Ascending aorta (tissue), 2 donors: ENCODE measurements at regions not wholly inside any gene's neighbourhood (a gene's known extent, or its start where the extent isn't known, plus 50 kb on each side); places are given as distances from the start of the nearest gene placed in this dataset.

Experiments used
- DNase-seq, 2 donors: peaks; one replicate each; pipeline ENCODE4 v3.0.0-alpha.2; 2019; ENCODE audit warnings: low spot score in 2 of 2
- H3K27ac ChIP-seq, 2 donors: fragments of 200-600 bp; sonication (generic); one replicate each; pipeline ENCODE4 v1.5.1; 2016 to 2017; ENCODE audit warnings: mild to moderate bottlenecking in 1 of 2
- H3K27me3 ChIP-seq: fragments of 200-600 bp; sonication (generic); one replicate; pipeline ENCODE4 v1.5.1; 2017
- H3K36me3 ChIP-seq, 2 donors: fragments of 200-600 bp; sonication (generic); one replicate each; pipeline ENCODE4 v1.5.1; 2016
- H3K4me1 ChIP-seq, 2 donors: fragments of 200-600 bp; sonication (generic); one replicate each; pipeline ENCODE4 v1.5.1; 2016 to 2017; ENCODE audit warnings: mild to moderate bottlenecking in 1 of 2
- H3K4me3 ChIP-seq, 2 donors: fragments of 200-600 bp; sonication (generic); one replicate each; pipeline ENCODE4 v1.5.1; 2016 to 2017; ENCODE audit warnings: mild to moderate bottlenecking in 1 of 2
- H3K9me3 ChIP-seq, 2 donors: fragments of 200-600 bp; sonication (generic); one replicate each; pipeline ENCODE4 v1.5.1; 2016
- intact Hi-C: fragments of 100-400 bp; cut with DNase I; formaldehyde crosslinking; loops from one replicate; pipeline ENCODE4 v1.15.1; 2023
- TF ChIP-seq, protein P1 (sequence below), 3 experiments: fragments of 200-600 bp in 2 of 3; fragments of 450-650 bp in 1 of 3; sonication (generic) in 2 of 3; IDR thresholded peaks; one replicate each; pipeline ENCODE4 v1.5.1; 2016 to 2019; ENCODE audit warnings: antibody characterized with exemption in 3 of 3, mild to moderate bottlenecking in 1 of 3, moderate library complexity in 1 of 3

DNA sequence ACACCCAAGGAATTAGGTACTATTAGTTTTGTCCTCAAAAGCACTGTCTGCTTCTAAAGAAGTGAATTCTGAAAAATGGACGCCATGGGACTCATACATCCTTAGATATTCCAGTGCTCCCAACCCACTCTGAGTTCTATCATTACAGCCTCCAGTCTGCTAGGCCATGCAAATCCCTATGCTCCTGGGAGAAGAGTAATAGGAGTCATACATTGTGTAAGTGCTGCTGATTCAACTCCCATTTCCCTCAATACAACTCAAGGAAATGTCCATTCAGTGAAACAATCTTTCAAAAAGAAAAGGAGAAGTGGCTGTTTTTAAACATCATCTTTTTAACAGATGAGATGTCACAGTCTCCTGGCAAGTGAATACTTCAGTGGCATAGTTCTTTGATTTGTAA, 590.2 kb upstream of the LRRC4C start:
- Histone ChIP-seq H3K4me1 (no peaks in the 10 kb centered on the region), H3K9me3 (no peaks in the 10 kb centered on the region), H3K36me3 (no peaks in the 10 kb centered on the region), H3K27ac (no peak overlapping the region), H3K27me3 (no peaks in the 10 kb centered on the region), H3K4me3 (no peak overlapping the region)
- intact Hi-C loops: no loop called here
- TF ChIP-seq, protein P1, sequence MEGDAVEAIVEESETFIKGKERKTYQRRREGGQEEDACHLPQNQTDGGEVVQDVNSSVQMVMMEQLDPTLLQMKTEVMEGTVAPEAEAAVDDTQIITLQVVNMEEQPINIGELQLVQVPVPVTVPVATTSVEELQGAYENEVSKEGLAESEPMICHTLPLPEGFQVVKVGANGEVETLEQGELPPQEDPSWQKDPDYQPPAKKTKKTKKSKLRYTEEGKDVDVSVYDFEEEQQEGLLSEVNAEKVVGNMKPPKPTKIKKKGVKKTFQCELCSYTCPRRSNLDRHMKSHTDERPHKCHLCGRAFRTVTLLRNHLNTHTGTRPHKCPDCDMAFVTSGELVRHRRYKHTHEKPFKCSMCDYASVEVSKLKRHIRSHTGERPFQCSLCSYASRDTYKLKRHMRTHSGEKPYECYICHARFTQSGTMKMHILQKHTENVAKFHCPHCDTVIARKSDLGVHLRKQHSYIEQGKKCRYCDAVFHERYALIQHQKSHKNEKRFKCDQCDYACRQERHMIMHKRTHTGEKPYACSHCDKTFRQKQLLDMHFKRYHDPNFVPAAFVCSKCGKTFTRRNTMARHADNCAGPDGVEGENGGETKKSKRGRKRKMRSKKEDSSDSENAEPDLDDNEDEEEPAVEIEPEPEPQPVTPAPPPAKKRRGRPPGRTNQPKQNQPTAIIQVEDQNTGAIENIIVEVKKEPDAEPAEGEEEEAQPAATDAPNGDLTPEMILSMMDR (IDR thresholded peaks at IDR 0.05): no peak
- DNase-seq: no peak

GRCh38 chr11:42054351-42054900, 595.0 kb upstream of the LRRC4C start:
- no peaks in the 10 kb centered on the region for H3K4me1 ChIP-seq
- intact Hi-C loops: no loop called here
- H3K27ac ChIP-seq: no peak overlapping the region

GRCh38 chr11:42055606-42056005, 596.2 kb upstream of the LRRC4C start:
- no peak overlapping the region for H3K27ac ChIP-seq
- no peak overlapping the region for H3K4me3 ChIP-seq
- DNase-seq: no peak
- TF ChIP-seq, protein P1 (IDR thresholded peaks at IDR 0.05): no peak
- H3K9me3 ChIP-seq: no peaks in the 10 kb centered on the region
- intact Hi-C loops: no loop called here
- H3K4me1 ChIP-seq: no peaks in the 10 kb centered on the region
- H3K36me3 ChIP-seq: no peaks in the 10 kb centered on the region
- H3K27me3 ChIP-seq: no peaks in the 10 kb centered on the region

More at GRCh38 chr11:42054351-42054900, 595.0 kb upstream of the LRRC4C start:
- no peaks in the 10 kb centered on the region for H3K36me3 ChIP-seq
- no peak overlapping the region for H3K4me3 ChIP-seq
- DNase-seq: no peak
- TF ChIP-seq, protein P1 (IDR thresholded peaks at IDR 0.05): no peak
- no peaks in the 10 kb centered on the region for H3K27me3 ChIP-seq
- H3K9me3 ChIP-seq: no peaks in the 10 kb centered on the region

GRCh38 chr11:42058794-42059193, 599.3 kb upstream of the LRRC4C start:
- Histone ChIP-seq H3K4me1 (no peaks in the 10 kb centered on the region), H3K27ac (no peak overlapping the region), H3K36me3 (no peaks in the 10 kb centered on the region), H3K4me3 (no peak overlapping the region), H3K27me3 (no peaks in the 10 kb centered on the region), H3K9me3 (no peaks in the 10 kb centered on the region)
- DNase-seq: no peak
- intact Hi-C loops: no loop called here
- TF ChIP-seq, protein P1 (IDR thresholded peaks at IDR 0.05): no peak

- H3K4me3 ChIP-seq: no peak overlapping the region
- TF ChIP-seq, protein P1 (IDR thresholded peaks at IDR 0.05): no peak
- H3K27me3 ChIP-seq: no peaks in the 10 kb centered on the region
- intact Hi-C loops: no loop called here
- no peak for DNase-seq
- no peaks in the 10 kb centered on the region for H3K36me3 ChIP-seq
- no peaks in the 10 kb centered on the region for H3K4me1 ChIP-seq
- H3K27ac ChIP-seq: no peak overlapping the region
- H3K9me3 ChIP-seq: no peaks in the 10 kb centered on the region
Observed at GRCh38 chr11:42065199-42065598, 605.7 kb upstream of the LRRC4C start.

DNA sequence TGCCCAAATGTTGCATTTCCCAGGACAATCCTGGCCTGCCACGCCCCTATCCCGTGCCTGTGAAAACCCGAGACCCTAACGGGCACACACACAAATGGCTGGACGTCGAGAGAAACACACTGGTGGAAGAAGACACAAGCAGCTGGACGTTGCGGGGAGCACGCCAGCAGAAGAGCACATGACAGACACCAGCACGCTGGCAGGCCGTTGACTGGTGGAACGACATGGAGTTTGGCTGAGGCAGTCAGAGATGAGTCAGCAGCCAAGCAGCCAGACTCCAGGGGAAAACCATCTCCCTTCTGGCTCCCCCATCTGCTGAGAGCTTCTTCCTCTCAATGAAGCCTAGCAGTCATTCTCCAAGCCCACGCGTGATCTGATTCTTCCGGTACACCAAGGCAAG, 606.7 kb upstream of the LRRC4C start:
- intact Hi-C loops: no loop called here
- no peak for DNase-seq
- no peak overlapping the region for H3K27ac ChIP-seq
- TF ChIP-seq, protein P1 (IDR thresholded peaks at IDR 0.05): no peak
- no peak overlapping the region for H3K4me3 ChIP-seq
- no peaks in the 10 kb centered on the region for H3K4me1 ChIP-seq
- no peaks in the 10 kb centered on the region for H3K36me3 ChIP-seq
- no peaks in the 10 kb centered on the region for H3K9me3 ChIP-seq
- H3K27me3 ChIP-seq: no peaks in the 10 kb centered on the region
